HepG2 (cell line): ENCODE measurements at regions not wholly inside any gene's neighbourhood (a gene's known extent, or its start where the extent isn't known, plus 50 kb on each side); places are given as distances from the start of the nearest gene placed in this dataset.

Source experiments
- ATAC-seq: fragments of 200-7000 bp; cut with Tn5 transposase; 3 replicates; pipeline ENCODE4 v1.9.1; 2020; ENCODE audit warnings: mild to moderate bottlenecking, moderate library complexity
- BruUV-seq: library from RNA; stranded (reverse); fragments of 400-500 nt; replicated peaks from 2 replicates; lab custom pipeline; 2021; lab: Mats Ljungman, UMichigan
- CTCF ChIA-PET: fragments of 300-600 bp; formaldehyde crosslinking; extraction: SDS; loops from one replicate; lab custom pipeline; 2021; ENCODE audit warnings: low total read pairs, inconsistent platforms, low intra/inter-chr PET ratio; lab: Yijun Ruan, JAX
- POLR2A ChIA-PET: fragments of 350-600 bp; sonication (Branson Sonifier 250); formaldehyde crosslinking; loops from one replicate; lab custom pipeline; 2020; ENCODE audit warnings: antibody characterized with exemption, inconsistent platforms; lab: Yijun Ruan, JAX
- DNase-seq: peaks from one replicate; pipeline ENCODE4 v3.0.0-alpha.2; 2015; ENCODE audit warnings: low spot score
- FAIRE-seq: peaks from 3 replicates; lab custom pipeline; 2011; peaks lifted over from hg19 to GRCh38; lab: Jason Lieb, UNC
- H2AFZ ChIP-seq: one replicate; pipeline ENCODE4 v1.6.1; 2011; ENCODE audit warnings: low read length, inconsistent platforms
- H3K27ac ChIP-seq: fragments of 300-600 bp; 3 replicates; pipeline ENCODE4 v1.8.0; 2011; ENCODE audit warnings: mixed run types, mild to moderate bottlenecking, mixed read lengths, low read length, inconsistent platforms; ENCODE audit not compliant: insufficient read depth; ENCODE audit errors: extremely low read length
- H3K27me3 ChIP-seq, 2 experiments: fragments of 200-600 bp in 1 of 2; 2 replicates in 1 of 2; 3 replicates in 1 of 2; pipeline versions ENCODE4 v1.6.0 to v1.8.0; 2011; ENCODE audit warnings: low read length in 2 of 2, mild to moderate bottlenecking in 2 of 2, moderate library complexity in 2 of 2, inconsistent platforms in 1 of 2; ENCODE audit not compliant: insufficient read depth in 2 of 2, control insufficient read depth in 1 of 2
- H3K36me3 ChIP-seq, 2 experiments: fragments of 200-600 bp in 1 of 2; replicated peaks in 1 of 2; 2 replicates in 1 of 2; 3 replicates in 1 of 2; pipeline versions ENCODE4 v1.5.1 to v1.8.0; 2011; ENCODE audit warnings: low read length in 2 of 2, inconsistent platforms in 1 of 2; ENCODE audit not compliant: insufficient read depth in 2 of 2, control insufficient read depth in 1 of 2
- H3K4me1 ChIP-seq: 2 replicates; pipeline ENCODE4 v1.5.1; 2012; ENCODE audit warnings: low read length, inconsistent platforms; ENCODE audit not compliant: insufficient read depth
- H3K4me2 ChIP-seq: 2 replicates; pipeline ENCODE4 v1.6.0; 2011; ENCODE audit warnings: low read depth, low read length, inconsistent platforms
- H3K4me3 ChIP-seq, 3 experiments: fragments of 200-600 bp in 1 of 3; sonication (generic), shearing (Covaris generic) in 1 of 3; replicated peaks in 1 of 3; 2 replicates each; pipeline ENCODE4 v1.5.1; 2011 to 2016; ENCODE audit warnings: low read length in 3 of 3, inconsistent platforms in 2 of 3, low read depth in 2 of 3, mild to moderate bottlenecking in 2 of 3, control low read depth in 1 of 3, mixed read lengths in 1 of 3; ENCODE audit not compliant: insufficient read depth in 1 of 3
- H3K79me2 ChIP-seq: one replicate; pipeline ENCODE4 v1.6.1; 2011; ENCODE audit warnings: low read length, inconsistent platforms; ENCODE audit not compliant: insufficient read depth
- H3K9ac ChIP-seq: 2 replicates; pipeline ENCODE4 v1.6.0; 2011; ENCODE audit warnings: mild to moderate bottlenecking, low read depth, low read length, inconsistent platforms; ENCODE audit not compliant: insufficient read depth
- H3K9me3 ChIP-seq: 2 replicates; pipeline ENCODE4 v1.5.1; 2012; ENCODE audit warnings: mild to moderate bottlenecking, low read length
- H4K20me1 ChIP-seq: 2 replicates; pipeline ENCODE4 v1.6.0; 2011; ENCODE audit warnings: inconsistent platforms, mild to moderate bottlenecking, low read length, moderate library complexity; ENCODE audit not compliant: insufficient read depth
- ADNP ChIP-seq: sonication (generic); formaldehyde crosslinking; IDR thresholded peaks from 2 replicates; pipeline ENCODE4 v1.4.0; 2020; ENCODE audit warnings: missing genetic modification reagents
- ASH2L ChIP-seq: fragments of 300-600, 200-600 bp; sonication (generic); IDR thresholded peaks from 2 replicates; pipeline ENCODE4 v1.7.0; 2017; ENCODE audit warnings: low read depth, mild to moderate bottlenecking, moderate library complexity, mixed read lengths, low read length; ENCODE audit not compliant: insufficient read length
- ELF4 ChIP-seq: sonication (generic); formaldehyde crosslinking; IDR thresholded peaks from 2 replicates; pipeline ENCODE4 v1.5.0; 2020; ENCODE audit warnings: missing genetic modification reagents, mild to moderate bottlenecking, moderate library complexity, borderline replicate concordance
- ERF ChIP-seq: IDR thresholded peaks from 2 replicates; pipeline ENCODE4 v1.6.1; 2018; ENCODE audit warnings: missing biosample characterization, missing genetic modification reagents
- GATA4 ChIP-seq: sonication (generic); IDR thresholded peaks from 2 replicates; pipeline ENCODE4 v1.6.1; 2016; ENCODE audit warnings: antibody characterized with exemption, low read depth, borderline replicate concordance
- HHEX ChIP-seq: IDR thresholded peaks from 2 replicates; pipeline ENCODE4 v1.6.1; 2016; ENCODE audit warnings: control low read depth
- PHF21A ChIP-seq: sonication (generic); formaldehyde crosslinking; IDR thresholded peaks from 2 replicates; pipeline ENCODE4 v1.5.0; 2020; ENCODE audit warnings: mild to moderate bottlenecking, missing genetic modification reagents
- TFE3 ChIP-seq: IDR thresholded peaks from 2 replicates; pipeline ENCODE4 v1.6.1; 2016
- U2AF2 ChIP-seq: fragments of 200-400 bp; formaldehyde crosslinking; IDR thresholded peaks from 2 replicates; pipeline ENCODE4 v1.6.1; 2017; ENCODE audit warnings: low read depth, mild to moderate bottlenecking, low read length
- ZNF160 ChIP-seq: sonication (generic); formaldehyde crosslinking; IDR thresholded peaks from 2 replicates; pipeline ENCODE4 v1.8.0; 2022; ENCODE audit warnings: mild to moderate bottlenecking, inconsistent platforms, missing genetic modification reagents
- ZNF205 ChIP-seq: IDR thresholded peaks from 2 replicates; pipeline ENCODE4 v1.6.1; 2018; ENCODE audit warnings: missing biosample characterization, missing genetic modification reagents
- ZNF232 ChIP-seq: sonication (generic); formaldehyde crosslinking; IDR thresholded peaks from 2 replicates; pipeline ENCODE4 v1.4.0; 2020; ENCODE audit warnings: missing genetic modification reagents, borderline replicate concordance
- ZNF260 ChIP-seq: sonication (generic); formaldehyde crosslinking; IDR thresholded peaks from 2 replicates; pipeline ENCODE4 v1.4.0; 2020; ENCODE audit warnings: missing genetic modification reagents, low read depth, mild to moderate bottlenecking, borderline replicate concordance
- ZNF547 ChIP-seq: sonication (generic); formaldehyde crosslinking; IDR thresholded peaks from 2 replicates; pipeline ENCODE4 v1.5.1; 2020; ENCODE audit warnings: mild to moderate bottlenecking, missing genetic modification reagents
- ZNF674 ChIP-seq: sonication (generic); formaldehyde crosslinking; IDR thresholded peaks from 2 replicates; pipeline ENCODE4 v1.5.0; 2020; ENCODE audit warnings: low read depth, mild to moderate bottlenecking, missing genetic modification reagents
- ZNF740 ChIP-seq: sonication (generic); formaldehyde crosslinking; IDR thresholded peaks from 2 replicates; pipeline ENCODE4 v1.4.0; 2020; ENCODE audit warnings: missing genetic modification reagents
- ZNF788 ChIP-seq: sonication (generic); formaldehyde crosslinking; IDR thresholded peaks from 2 replicates; pipeline ENCODE4 v1.5.0; 2020; ENCODE audit warnings: mild to moderate bottlenecking, missing genetic modification reagents, borderline replicate concordance
- WGBS: methylation state at CpG from one replicate; pipeline ENCODE4 v1.1.6; 2017; ENCODE audit warnings: low lambda C conversion rate; 5-methylcytosine and 5-hydroxymethylcytosine counted together
- in situ Hi-C: cut with HindIII; loops from 2 replicates; pipeline ENCODE4 v1.10.0; 2017; ENCODE audit warnings: low pct_unique_long_range_greater_than_20kb; ENCODE audit not compliant: extremely low pct_ligation_motif_present
- intact Hi-C: fragments of 100-400 bp; cut with micrococcal nuclease; formaldehyde crosslinking; loops from one replicate; pipeline ENCODE4 v1.10.0; 2022; ENCODE audit not compliant: unreplicated experiment
- TF ChIP-seq, protein P1 (sequence below): sonication (generic); formaldehyde crosslinking; IDR thresholded peaks from 2 replicates; pipeline ENCODE4 v1.4.0; 2020; ENCODE audit warnings: mild to moderate bottlenecking, missing genetic modification reagents, borderline replicate concordance
- TF ChIP-seq, protein P2 (sequence below): sonication (generic); formaldehyde crosslinking; IDR thresholded peaks from 2 replicates; pipeline ENCODE4 v1.5.0; 2020; ENCODE audit warnings: missing genetic modification reagents

DNA sequence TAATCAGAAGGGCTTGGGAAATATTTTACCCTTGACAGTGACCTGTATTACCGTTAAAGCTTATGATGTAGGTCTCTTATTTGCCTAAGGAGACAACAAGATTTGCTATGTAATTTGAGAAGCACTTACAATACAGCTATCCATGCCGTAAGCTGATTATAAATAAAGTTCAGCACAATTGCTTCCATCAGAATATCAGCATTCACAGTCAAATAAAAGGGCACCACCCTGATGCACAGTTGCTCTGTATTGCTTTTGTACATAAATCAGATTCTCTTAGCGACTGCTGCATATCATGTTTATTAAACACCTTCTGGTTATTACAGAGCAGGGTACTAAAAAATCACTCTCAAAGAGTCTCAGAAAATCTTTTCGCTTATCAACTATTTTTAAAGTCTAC lies 67.3 kb upstream of the VRK1 start:
- Histone ChIP-seq H3K9ac (no peak overlapping the region), H3K4me2 (no peak overlapping the region), H3K9me3 (no peaks in the 10 kb centered on the region), H3K4me1 (peaks cover 4% of the 10 kb centered on the region; the same call in 1 of the 2 replicates), H2AFZ (no peak overlapping the region), H3K79me2 (no peaks in the 10 kb centered on the region), H3K36me3 (no peaks in the 10 kb centered on the region), H4K20me1 (no peaks in the 10 kb centered on the region), H3K4me3 (no peak overlapping the region), H3K27ac (no peak overlapping the region), H3K27me3 (peaks cover 2 to 34% of the 10 kb centered on the region in 2 experiments; a peak in 3 of 5 replicates)
- BruUV-seq: no TSS peak
- FAIRE-seq: no peak
- ChIA-PET POLR2A (no interaction called here), CTCF (no interaction called here)
- TF ChIP-seq TFE3 (CRISPR knock-in tag) (no peak), U2AF2 (no peak), ZNF547 (CRISPR knock-in tag) (no peak), ZNF674 (CRISPR knock-in tag) (no peak), ERF (CRISPR knock-in tag) (no peak), HHEX (CRISPR knock-in tag) (no peak), ZNF205 (no peak), ELF4 (CRISPR knock-in tag) (no peak), ZNF160 (CRISPR knock-in tag) (no peak), ADNP (no peak), PHF21A (CRISPR knock-in tag) (no peak), ZNF260 (no peak), GATA4 (no peak), ZNF740 (CRISPR knock-in tag) (no peak), ASH2L (no peak), ZNF232 (CRISPR knock-in tag) (no peak), ZNF788 (CRISPR knock-in tag) (no peak)
- TF ChIP-seq, protein P1, sequence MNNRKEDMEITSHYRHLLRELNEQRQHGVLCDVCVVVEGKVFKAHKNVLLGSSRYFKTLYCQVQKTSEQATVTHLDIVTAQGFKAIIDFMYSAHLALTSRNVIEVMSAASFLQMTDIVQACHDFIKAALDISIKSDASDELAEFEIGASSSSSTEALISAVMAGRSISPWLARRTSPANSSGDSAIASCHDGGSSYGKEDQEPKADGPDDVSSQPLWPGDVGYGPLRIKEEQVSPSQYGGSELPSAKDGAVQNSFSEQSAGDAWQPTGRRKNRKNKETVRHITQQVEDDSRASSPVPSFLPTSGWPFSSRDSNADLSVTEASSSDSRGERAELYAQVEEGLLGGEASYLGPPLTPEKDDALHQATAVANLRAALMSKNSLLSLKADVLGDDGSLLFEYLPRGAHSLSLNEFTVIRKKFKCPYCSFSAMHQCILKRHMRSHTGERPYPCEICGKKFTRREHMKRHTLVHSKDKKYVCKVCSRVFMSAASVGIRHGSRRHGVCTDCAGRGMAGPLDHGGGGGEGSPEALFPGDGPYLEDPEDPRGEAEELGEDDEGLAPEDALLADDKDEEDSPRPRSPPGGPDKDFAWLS (CRISPR knock-in tag): no peak
- TF ChIP-seq, protein P2, sequence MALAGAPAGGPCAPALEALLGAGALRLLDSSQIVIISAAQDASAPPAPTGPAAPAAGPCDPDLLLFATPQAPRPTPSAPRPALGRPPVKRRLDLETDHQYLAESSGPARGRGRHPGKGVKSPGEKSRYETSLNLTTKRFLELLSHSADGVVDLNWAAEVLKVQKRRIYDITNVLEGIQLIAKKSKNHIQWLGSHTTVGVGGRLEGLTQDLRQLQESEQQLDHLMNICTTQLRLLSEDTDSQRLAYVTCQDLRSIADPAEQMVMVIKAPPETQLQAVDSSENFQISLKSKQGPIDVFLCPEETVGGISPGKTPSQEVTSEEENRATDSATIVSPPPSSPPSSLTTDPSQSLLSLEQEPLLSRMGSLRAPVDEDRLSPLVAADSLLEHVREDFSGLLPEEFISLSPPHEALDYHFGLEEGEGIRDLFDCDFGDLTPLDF (CRISPR knock-in tag): no peak
- no peak for ATAC-seq
- 6% methylated on average over 4 of the region's 4 CpGs for WGBS
- no peak for DNase-seq
- intact Hi-C loops (loop anchor here (1.0 kb wide), 1 partner anchor 8 kb away; no protein-coding TSS in a partner anchor), in situ Hi-C loops (no loop called here)
